PC-3 (cell line): ENCODE measurements at regions not wholly inside any gene's neighbourhood (a gene's known extent, or its start where the extent isn't known, plus 50 kb on each side); places are given as distances from the start of the nearest gene placed in this dataset.

Source experiments
- ATAC-seq: fragments of 200-7000 bp; cut with Tn5 transposase; 2 replicates; pipeline ENCODE4 v1.9.1; 2020; ENCODE audit warnings: mild to moderate bottlenecking, moderate library complexity
- BruUV-seq: library from RNA; stranded (reverse); fragments of 400-500 nt; replicated peaks from 2 replicates; lab custom pipeline; 2021; lab: Mats Ljungman, UMichigan
- CTCF ChIA-PET: fragments of 300-600 bp; sonication (Branson Sonifier 250); formaldehyde crosslinking; loops from one replicate; lab custom pipeline; 2022; ENCODE audit warnings: antibody characterized with exemption; lab: Charles Lee
- POLR2A ChIA-PET: fragments of 300-600 bp; sonication (Branson Sonifier 250); formaldehyde crosslinking; loops from one replicate; lab custom pipeline; 2022; ENCODE audit warnings: antibody characterized with exemption; ENCODE audit not compliant: unreplicated experiment; lab: Charles Lee
- DNase-seq: peaks from one replicate; pipeline ENCODE4 v3.0.0-alpha.2; 2015
- H2AFZ ChIP-seq: fragments of 300-600 bp; sonication (generic); 2 replicates; pipeline ENCODE4 v1.6.0; 2016; ENCODE audit warnings: antibody characterized with exemption, low read length
- H3F3A ChIP-seq: fragments of 300-600 bp; sonication (generic); one replicate; pipeline ENCODE4 v1.6.0; 2017; ENCODE audit warnings: antibody characterized with exemption, low read length, control low read depth, mild to moderate bottlenecking; ENCODE audit not compliant: unreplicated experiment
- H3K27ac ChIP-seq: fragments of 300-600 bp; sonication (generic); 2 replicates; pipeline ENCODE4 v1.5.1; 2016; ENCODE audit warnings: mild to moderate bottlenecking, low read length
- H3K27me3 ChIP-seq: fragments of 300-600 bp; sonication (generic); 2 replicates; pipeline ENCODE4 v1.6.1; 2016; ENCODE audit warnings: low read length, mixed read lengths
- H3K36me3 ChIP-seq: fragments of 300-600 bp; sonication (generic); 2 replicates; pipeline ENCODE4 v1.6.1; 2016; ENCODE audit warnings: low read depth, mixed run types, low read length, mixed read lengths
- H3K4me1 ChIP-seq: fragments of 300-600 bp; sonication (generic); 2 replicates; pipeline ENCODE4 v1.5.1; 2016; ENCODE audit warnings: low read length; ENCODE audit not compliant: insufficient read depth
- H3K4me2 ChIP-seq: fragments of 300-600 bp; sonication (generic); 2 replicates; pipeline ENCODE4 v1.6.0; 2016; ENCODE audit warnings: low read length
- H3K4me3 ChIP-seq: fragments of 300-600 bp; sonication (generic); 2 replicates; pipeline ENCODE4 v1.5.1; 2016; ENCODE audit warnings: mild to moderate bottlenecking, low read length, mixed read lengths
- H3K79me2 ChIP-seq: fragments of 300-600 bp; sonication (generic); 2 replicates; pipeline ENCODE4 v1.6.1; 2017; ENCODE audit warnings: low read length, mixed read lengths
- H3K9ac ChIP-seq: fragments of 300-600 bp; sonication (generic); 2 replicates; pipeline ENCODE4 v1.6.0; 2016; ENCODE audit warnings: mild to moderate bottlenecking, low read length
- H3K9me2 ChIP-seq: fragments of 300-600 bp; sonication (generic); replicated peaks from 2 replicates; pipeline ENCODE4 v1.6.1; 2016; ENCODE audit warnings: mixed run types, low read length, mixed read lengths
- H3K9me3 ChIP-seq: fragments of 300-600 bp; sonication (generic); 2 replicates; pipeline ENCODE4 v1.6.1; 2016; ENCODE audit warnings: low read length, mixed read lengths
- H4K20me1 ChIP-seq: fragments of 300-600 bp; sonication (generic); 2 replicates; pipeline ENCODE4 v1.6.1; 2016; ENCODE audit warnings: low read length, mixed read lengths
- EZH2 ChIP-seq: fragments of 300-600 bp; sonication (generic); IDR thresholded peaks from one replicate; pipeline ENCODE4 v1.6.1; 2017; ENCODE audit warnings: antibody characterized with exemption, mild to moderate bottlenecking, low read length; ENCODE audit not compliant: unreplicated experiment
- EZH2phosphoT487 ChIP-seq: fragments of 300-600 bp; sonication (generic); IDR thresholded peaks from 2 replicates; pipeline ENCODE4 v1.6.1; 2018; ENCODE audit warnings: mild to moderate bottlenecking, antibody characterized with exemption, low read length, borderline replicate concordance
- intact Hi-C: fragments of 100-400 bp; cut with micrococcal nuclease; formaldehyde crosslinking; loops from 2 replicates; pipeline ENCODE4 v1.9.0; 2023
- TF ChIP-seq, protein P1 (sequence below): fragments of 300-600 bp; sonication (generic); conservative IDR thresholded peaks from 2 replicates; pipeline ENCODE4 v1.5.1; 2017; ENCODE audit warnings: antibody characterized with exemption, low read depth, mild to moderate bottlenecking, low read length

DNA sequence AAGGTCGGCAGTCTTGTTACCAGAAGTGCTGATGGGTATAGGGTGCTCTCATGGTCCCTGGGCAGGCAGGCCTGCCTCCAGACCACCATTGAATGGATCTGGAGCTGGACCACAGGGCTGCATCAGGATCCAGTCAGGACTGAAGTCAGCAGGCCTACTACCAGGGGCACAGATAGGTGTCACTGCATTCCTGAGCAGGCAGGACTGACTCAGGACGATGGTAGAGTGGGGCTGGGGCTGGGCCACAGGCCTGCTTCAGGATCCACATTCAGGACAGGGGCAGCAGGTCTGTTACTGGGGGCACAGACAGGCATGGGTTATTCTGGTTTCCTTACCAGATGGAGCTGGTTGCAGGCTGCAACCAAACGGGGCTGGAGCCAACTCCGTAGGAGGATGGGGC lies 51.4 kb upstream of the MAP3K4 start:
- Histone ChIP-seq H3K79me2 (no peaks in the 10 kb centered on the region), H3K4me1 (no peaks in the 10 kb centered on the region), H2AFZ (no peak overlapping the region), H3K9ac (no peak overlapping the region), H4K20me1 (no peaks in the 10 kb centered on the region), H3K4me2 (no peak overlapping the region), H3K9me2 (no peaks in the 10 kb centered on the region), H3K27ac (no peak overlapping the region), H3K27me3 (no peaks in the 10 kb centered on the region), H3F3A (no peaks in the 10 kb centered on the region), H3K9me3 (no peaks in the 10 kb centered on the region), H3K4me3 (no peak overlapping the region), H3K36me3 (no peaks in the 10 kb centered on the region)
- no peak for ATAC-seq
- intact Hi-C loops: no loop called here
- ChIA-PET CTCF (no interaction called here), POLR2A (no interaction called here)
- no peak for DNase-seq
- BruUV-seq: no TSS peak
- TF ChIP-seq EZH2phosphoT487 (no peak), EZH2 (no peak)
- TF ChIP-seq, protein P1, sequence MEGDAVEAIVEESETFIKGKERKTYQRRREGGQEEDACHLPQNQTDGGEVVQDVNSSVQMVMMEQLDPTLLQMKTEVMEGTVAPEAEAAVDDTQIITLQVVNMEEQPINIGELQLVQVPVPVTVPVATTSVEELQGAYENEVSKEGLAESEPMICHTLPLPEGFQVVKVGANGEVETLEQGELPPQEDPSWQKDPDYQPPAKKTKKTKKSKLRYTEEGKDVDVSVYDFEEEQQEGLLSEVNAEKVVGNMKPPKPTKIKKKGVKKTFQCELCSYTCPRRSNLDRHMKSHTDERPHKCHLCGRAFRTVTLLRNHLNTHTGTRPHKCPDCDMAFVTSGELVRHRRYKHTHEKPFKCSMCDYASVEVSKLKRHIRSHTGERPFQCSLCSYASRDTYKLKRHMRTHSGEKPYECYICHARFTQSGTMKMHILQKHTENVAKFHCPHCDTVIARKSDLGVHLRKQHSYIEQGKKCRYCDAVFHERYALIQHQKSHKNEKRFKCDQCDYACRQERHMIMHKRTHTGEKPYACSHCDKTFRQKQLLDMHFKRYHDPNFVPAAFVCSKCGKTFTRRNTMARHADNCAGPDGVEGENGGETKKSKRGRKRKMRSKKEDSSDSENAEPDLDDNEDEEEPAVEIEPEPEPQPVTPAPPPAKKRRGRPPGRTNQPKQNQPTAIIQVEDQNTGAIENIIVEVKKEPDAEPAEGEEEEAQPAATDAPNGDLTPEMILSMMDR: no peak
